ENCODE measurements at regions not wholly inside any gene's neighbourhood (a gene's known extent, or its start where the extent isn't known, plus 50 kb on each side); places are given as distances from the start of the nearest gene placed in this dataset.
A peak's percentile ranks its signal among the peaks of the same experiment; 100 is the strongest.

DNA sequence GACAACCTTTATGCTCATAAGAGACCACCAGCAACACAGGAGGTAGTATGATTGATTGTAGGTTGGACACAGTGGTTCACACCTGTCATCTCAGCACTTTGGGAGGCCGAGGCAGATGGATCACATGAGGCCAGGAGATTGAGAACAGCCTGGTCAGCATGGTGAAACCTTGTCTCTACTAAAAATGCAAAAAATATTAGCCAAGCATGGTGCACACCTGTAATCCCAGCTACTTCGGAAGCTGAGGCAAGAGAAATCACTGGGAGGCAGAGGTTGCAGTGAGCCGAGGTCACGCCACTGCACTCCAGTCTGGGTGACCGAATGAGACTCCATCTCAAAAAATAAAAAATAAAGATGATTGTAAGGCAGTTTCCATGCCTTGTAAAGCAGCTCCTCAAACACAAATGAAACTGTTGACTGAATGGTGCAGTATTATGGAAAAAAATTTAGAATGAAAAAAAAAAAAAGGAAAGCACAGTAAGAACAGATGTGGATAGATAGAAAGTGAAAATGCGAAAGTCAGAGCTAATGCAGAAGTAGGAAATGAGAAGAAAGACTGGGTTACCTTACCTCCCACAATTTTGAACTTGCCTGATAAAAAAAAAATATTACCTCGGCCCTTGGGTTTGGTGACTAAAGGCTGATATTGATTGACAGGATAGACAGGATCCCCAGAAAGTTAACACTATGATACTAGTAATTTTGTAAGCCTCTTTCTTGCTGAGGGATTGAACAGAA lies 249.2 kb upstream of the TRAM1L1 start:
- TF ChIP-seq, protein P1, sequence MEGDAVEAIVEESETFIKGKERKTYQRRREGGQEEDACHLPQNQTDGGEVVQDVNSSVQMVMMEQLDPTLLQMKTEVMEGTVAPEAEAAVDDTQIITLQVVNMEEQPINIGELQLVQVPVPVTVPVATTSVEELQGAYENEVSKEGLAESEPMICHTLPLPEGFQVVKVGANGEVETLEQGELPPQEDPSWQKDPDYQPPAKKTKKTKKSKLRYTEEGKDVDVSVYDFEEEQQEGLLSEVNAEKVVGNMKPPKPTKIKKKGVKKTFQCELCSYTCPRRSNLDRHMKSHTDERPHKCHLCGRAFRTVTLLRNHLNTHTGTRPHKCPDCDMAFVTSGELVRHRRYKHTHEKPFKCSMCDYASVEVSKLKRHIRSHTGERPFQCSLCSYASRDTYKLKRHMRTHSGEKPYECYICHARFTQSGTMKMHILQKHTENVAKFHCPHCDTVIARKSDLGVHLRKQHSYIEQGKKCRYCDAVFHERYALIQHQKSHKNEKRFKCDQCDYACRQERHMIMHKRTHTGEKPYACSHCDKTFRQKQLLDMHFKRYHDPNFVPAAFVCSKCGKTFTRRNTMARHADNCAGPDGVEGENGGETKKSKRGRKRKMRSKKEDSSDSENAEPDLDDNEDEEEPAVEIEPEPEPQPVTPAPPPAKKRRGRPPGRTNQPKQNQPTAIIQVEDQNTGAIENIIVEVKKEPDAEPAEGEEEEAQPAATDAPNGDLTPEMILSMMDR (IDR thresholded peaks at IDR 0.05; ENCODE audit: insufficient read depth, low read depth, low read length, missing control alignments): no peak
- DNase-seq (ENCODE audit: low read depth): no peak
- no peak overlapping the region for H3K4me3 ChIP-seq (ENCODE audit: low read length)

GRCh38 chr4:117357437-117357836 lies 272.1 kb upstream of the TRAM1L1 start:
- TF ChIP-seq, protein P1 (IDR thresholded peaks at IDR 0.05; ENCODE audit: insufficient read depth, low read depth, low read length, missing control alignments): no peak
- H3K4me3 ChIP-seq (ENCODE audit: low read length): no peak overlapping the region
- peak; percentile 11 for DNase-seq (ENCODE audit: low read depth)

GRCh38 chr4:117357866-117358265 lies 272.5 kb upstream of the TRAM1L1 start:
- DNase-seq (ENCODE audit: low read depth): no peak
- TF ChIP-seq, protein P1 (IDR thresholded peaks at IDR 0.05; ENCODE audit: insufficient read depth, low read depth, low read length, missing control alignments): no peak
- H3K4me3 ChIP-seq (ENCODE audit: low read length): no peak overlapping the region

- TF ChIP-seq, protein P1 (IDR thresholded peaks at IDR 0.05; ENCODE audit: insufficient read depth, low read depth, low read length, missing control alignments): no peak
- no peak for DNase-seq (ENCODE audit: low read depth)
- no peak overlapping the region for H3K4me3 ChIP-seq (ENCODE audit: low read length)
Measured at GRCh38 chr4:117370944-117371668, 285.7 kb upstream of the TRAM1L1 start.

DNA sequence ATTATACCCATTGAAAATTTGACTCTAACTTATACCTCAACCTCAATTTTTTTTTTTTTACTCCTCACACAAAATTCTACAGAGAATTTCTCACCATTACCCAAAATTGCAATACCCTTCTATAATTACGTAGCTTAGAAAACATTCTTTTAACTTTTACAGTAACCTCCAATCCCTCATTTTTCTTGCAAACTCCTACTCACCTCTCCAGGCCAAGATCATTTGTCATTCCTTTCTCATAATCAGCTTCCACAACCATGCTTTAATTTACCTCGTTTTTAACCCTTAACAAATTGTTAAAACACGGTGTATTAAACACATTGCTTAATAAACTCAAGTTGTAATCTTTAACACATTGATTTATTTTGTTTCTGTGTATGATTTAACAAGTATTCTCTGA lies 289.7 kb upstream of the TRAM1L1 start:
- TF ChIP-seq, protein P1 (IDR thresholded peaks at IDR 0.05; ENCODE audit: insufficient read depth, low read depth, low read length, missing control alignments): no peak

GRCh38 chr4:117376692-117377091 lies 291.3 kb upstream of the TRAM1L1 start:
- H3K4me3 ChIP-seq (ENCODE audit: low read length): no peak overlapping the region
- TF ChIP-seq, protein P1 (IDR thresholded peaks at IDR 0.05; ENCODE audit: insufficient read depth, low read depth, low read length, missing control alignments): no peak
- no peak for DNase-seq (ENCODE audit: low read depth)

More for the DNA sequence above, 289.7 kb upstream of the TRAM1L1 start:
- DNase-seq (ENCODE audit: low read depth): no peak
- no peak overlapping the region for H3K4me3 ChIP-seq (ENCODE audit: low read length)

All from epithelial cell of esophagus (primary cell).